ENCODE measurements at regions not wholly inside any gene's neighbourhood (a gene's known extent, or its start where the extent isn't known, plus 50 kb on each side); places are given as distances from the start of the nearest gene placed in this dataset.

GRCh38 chr12:60148831-60149230 is 553.0 kb downstream of the SLC16A7 start:
- no peak overlapping the region for H3K4me3 ChIP-seq (replicated peaks in 1 of 3; ENCODE audit: low read depth in 2 of 3, low read length in 3 of 3)
- peaks cover 0 to 8% (median 3%) of the 10 kb centered on the region in 7 donors for H3K9me3 Mint-ChIP-seq
- no peaks in the 10 kb centered on the region for H3K36me3 Mint-ChIP-seq

GRCh38 chr12:60152756-60153155 is 556.9 kb downstream of the SLC16A7 start:
- Histone ChIP-seq H2AFZ (ENCODE audit: insufficient read depth, low read depth, low read length, poor library complexity, severe bottlenecking) (no peak overlapping the region), H3K4me2 (replicated peaks; ENCODE audit: extremely low read depth, low read length, poor library complexity, severe bottlenecking) (no peak overlapping the region), H3K4me1 (ENCODE audit: control insufficient read depth in 1 of 2, insufficient read depth in 2 of 2, low read length in 2 of 2) (no peaks in the 10 kb centered on the region), H3K4me3 (replicated peaks in 1 of 3; ENCODE audit: low read depth in 2 of 3, low read length in 3 of 3) (no peak overlapping the region), H3K9me3 (replicated peaks in 1 of 2; ENCODE audit: control insufficient read depth in 1 of 2, insufficient read depth in 1 of 2, low read length in 2 of 2) (no peaks in the 10 kb centered on the region), H3K9ac (ENCODE audit: insufficient read depth, low read length, poor library complexity, severe bottlenecking) (no peak overlapping the region), H3K79me2 (ENCODE audit: insufficient read depth, low read length) (no peaks in the 10 kb centered on the region), H3K27ac (ENCODE audit: low read depth in 1 of 2, low read length in 2 of 2) (no peak overlapping the region), H3K36me3 (replicated peaks in 1 of 2; ENCODE audit: control insufficient read depth in 1 of 2, insufficient read depth in 2 of 2, low read length in 2 of 2) (no peaks in the 10 kb centered on the region), H4K20me1 (ENCODE audit: insufficient read depth, low read length) (no peaks in the 10 kb centered on the region), H3K27me3 (ENCODE audit: control insufficient read depth in 2 of 2, insufficient read depth in 2 of 2, low read length in 2 of 2) (no peaks in the 10 kb centered on the region)
- no peak overlapping the region for H3K4me3 Mint-ChIP-seq
- no peaks in the 10 kb centered on the region for H3K4me1 Mint-ChIP-seq
- peaks cover 0 to 8% (median 3%) of the 10 kb centered on the region in 7 donors for H3K9me3 Mint-ChIP-seq
- H3K27ac Mint-ChIP-seq: no peak overlapping the region
- WGBS (ENCODE audit: insufficient coverage): 90% methylated on average over 1 of the region's 1 CpG
- no peak for TF ChIP-seq CTCF (IDR thresholded peaks at IDR 0.05)
- intact Hi-C loops (cut with micrococcal nuclease): no loop called here
- no peak for DNase-seq
- no peaks in the 10 kb centered on the region for H3K36me3 Mint-ChIP-seq
- H3K27me3 Mint-ChIP-seq (ENCODE audit: low read depth in 3 of 3): no peaks in the 10 kb centered on the region

More at GRCh38 chr12:60148831-60149230, 553.0 kb downstream of the SLC16A7 start:
- H3K9me3 ChIP-seq (replicated peaks in 1 of 2; ENCODE audit: control insufficient read depth in 1 of 2, insufficient read depth in 1 of 2, low read length in 2 of 2): no peaks in the 10 kb centered on the region
- TF ChIP-seq CTCF (IDR thresholded peaks at IDR 0.05): no peak
- Mint-ChIP-seq H3K4me1 (no peaks in the 10 kb centered on the region), H3K27me3 (ENCODE audit: low read depth in 3 of 3) (no peaks in the 10 kb centered on the region), H3K4me3 (no peak overlapping the region), H3K27ac (no peak overlapping the region)
- no peaks in the 10 kb centered on the region for H4K20me1 ChIP-seq (ENCODE audit: insufficient read depth, low read length)
- H3K79me2 ChIP-seq (ENCODE audit: insufficient read depth, low read length): no peaks in the 10 kb centered on the region
- no peaks in the 10 kb centered on the region for H3K4me1 ChIP-seq (ENCODE audit: control insufficient read depth in 1 of 2, insufficient read depth in 2 of 2, low read length in 2 of 2)
- no peak overlapping the region for H3K4me2 ChIP-seq (replicated peaks; ENCODE audit: extremely low read depth, low read length, poor library complexity, severe bottlenecking)
- H3K36me3 ChIP-seq (replicated peaks in 1 of 2; ENCODE audit: control insufficient read depth in 1 of 2, insufficient read depth in 2 of 2, low read length in 2 of 2): no peaks in the 10 kb centered on the region
- DNase-seq: no peak
- intact Hi-C loops (cut with micrococcal nuclease): no loop called here
- no peaks in the 10 kb centered on the region for H3K27me3 ChIP-seq (ENCODE audit: control insufficient read depth in 2 of 2, insufficient read depth in 2 of 2, low read length in 2 of 2)
- H2AFZ ChIP-seq (ENCODE audit: insufficient read depth, low read depth, low read length, poor library complexity, severe bottlenecking): no peak overlapping the region
- H3K9ac ChIP-seq (ENCODE audit: insufficient read depth, low read length, poor library complexity, severe bottlenecking): no peak overlapping the region
- no peak overlapping the region for H3K27ac ChIP-seq (ENCODE audit: low read depth in 1 of 2, low read length in 2 of 2)

All from CD14-positive monocyte (primary cell).